ENCODE measurements at regions not wholly inside any gene's neighbourhood (a gene's known extent, or its start where the extent isn't known, plus 50 kb on each side); places are given as distances from the start of the nearest gene placed in this dataset.

DNA sequence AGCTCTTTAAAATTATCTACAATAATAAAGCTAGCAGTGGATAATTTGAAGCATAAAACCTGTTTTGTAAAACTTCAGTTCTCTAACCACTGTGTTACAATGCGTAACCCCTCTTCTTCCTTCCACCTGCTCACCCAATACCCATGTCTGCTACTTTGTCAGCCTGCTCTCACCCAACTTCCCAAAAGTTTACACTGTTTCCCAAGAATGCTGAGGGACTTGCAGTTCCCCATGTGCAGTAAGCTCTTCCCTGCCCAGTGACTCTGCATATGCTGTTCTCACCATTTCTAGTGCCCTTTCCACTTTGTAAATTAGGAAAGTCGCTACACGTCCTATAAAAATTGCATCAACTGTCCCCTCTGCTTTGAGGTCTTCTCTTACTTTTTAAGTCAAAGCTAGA, 315.9 kb upstream of the SEMA6D start:
- POLR2A ChIA-PET = no interaction called here
- H3K27ac ChIP-seq (ENCODE audit: insufficient read depth in 1 of 2, low read depth in 1 of 2, low read length in 2 of 2, poor library complexity in 1 of 2, severe bottlenecking in 2 of 2) = no peak overlapping the region
- H3K27me3 ChIP-seq (replicated peaks in 2 of 5; ENCODE audit: control insufficient read depth in 4 of 5, insufficient read depth in 5 of 5, low read length in 4 of 5) = no peaks in the 10 kb centered on the region
- no peaks in the 10 kb centered on the region for H3K9me3 ChIP-seq (ENCODE audit: control extremely low read depth in 1 of 5, control insufficient read depth in 4 of 5, insufficient read depth in 2 of 5, low read depth in 1 of 5, low read length in 4 of 5)
- CTCF ChIA-PET = interaction anchor here (1.4 kb wide), 1 partner anchor 8 kb away, joined by 5 read pairs; no protein-coding TSS in a partner anchor
- H3K36me3 ChIP-seq (ENCODE audit: control insufficient read depth in 4 of 4, insufficient read depth in 4 of 4, low read length in 3 of 4) = no peaks in the 10 kb centered on the region
- H3K4me3 ChIP-seq (ENCODE audit: control insufficient read depth in 1 of 7, extremely low read depth in 1 of 7, insufficient read depth in 4 of 7, low read depth in 2 of 7, low read length in 6 of 7) = no peak overlapping the region
- WGBS (ENCODE audit: insufficient coverage) = 89% methylated on average over 3 of the region's 3 CpGs
- DNase-seq = no peak
- no peaks in the 10 kb centered on the region for H3K4me1 ChIP-seq (ENCODE audit: control extremely low read depth in 1 of 4, control insufficient read depth in 4 of 4, insufficient read depth in 4 of 4, low read length in 3 of 4)

- H3K4me3 ChIP-seq (ENCODE audit: control insufficient read depth in 1 of 7, extremely low read depth in 1 of 7, insufficient read depth in 4 of 7, low read depth in 2 of 7, low read length in 6 of 7) = no peak overlapping the region
- no peaks in the 10 kb centered on the region for H3K36me3 ChIP-seq (ENCODE audit: control insufficient read depth in 4 of 4, insufficient read depth in 4 of 4, low read length in 3 of 4)
- H3K27ac ChIP-seq (ENCODE audit: insufficient read depth in 1 of 2, low read depth in 1 of 2, low read length in 2 of 2, poor library complexity in 1 of 2, severe bottlenecking in 2 of 2) = no peak overlapping the region
- no peak for DNase-seq
- POLR2A ChIA-PET = no interaction called here
- H3K27me3 ChIP-seq (replicated peaks in 2 of 5; ENCODE audit: control insufficient read depth in 4 of 5, insufficient read depth in 5 of 5, low read length in 4 of 5) = no peaks in the 10 kb centered on the region
- H3K4me1 ChIP-seq (ENCODE audit: control extremely low read depth in 1 of 4, control insufficient read depth in 4 of 4, insufficient read depth in 4 of 4, low read length in 3 of 4) = no peaks in the 10 kb centered on the region
- no peaks in the 10 kb centered on the region for H3K9me3 ChIP-seq (ENCODE audit: control extremely low read depth in 1 of 5, control insufficient read depth in 4 of 5, insufficient read depth in 2 of 5, low read depth in 1 of 5, low read length in 4 of 5)
- 100% methylated on average over 1 of the region's 1 CpG for WGBS (ENCODE audit: insufficient coverage)
- CTCF ChIA-PET = no interaction called here
These were observed 314.5 kb upstream of the SEMA6D start for GRCh38 chr15:47402829-47403228.

DNA sequence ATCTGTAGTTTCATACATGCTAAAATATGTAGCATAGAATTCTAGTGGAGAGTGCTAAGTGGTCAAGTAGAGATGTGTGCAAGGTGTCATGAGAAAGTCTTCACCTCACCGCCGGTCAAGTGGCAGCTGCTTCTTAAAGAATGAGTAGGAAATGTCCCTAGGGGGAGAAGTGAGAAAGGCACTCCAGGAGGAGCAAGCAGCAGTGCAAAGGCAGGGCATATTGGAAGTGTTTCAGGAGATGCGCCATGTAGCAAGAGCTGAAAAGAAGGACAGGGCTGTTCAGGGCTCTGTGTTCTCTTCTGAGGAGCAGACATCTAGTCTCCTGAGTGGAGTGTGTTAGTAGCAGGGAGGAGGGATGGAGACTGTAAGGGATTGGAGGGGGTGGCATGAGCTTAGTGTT, 312.4 kb upstream of the SEMA6D start:
- Histone ChIP-seq H3K27me3 (replicated peaks in 2 of 5; ENCODE audit: control insufficient read depth in 4 of 5, insufficient read depth in 5 of 5, low read length in 4 of 5) (no peaks in the 10 kb centered on the region), H3K4me1 (ENCODE audit: control extremely low read depth in 1 of 4, control insufficient read depth in 4 of 4, insufficient read depth in 4 of 4, low read length in 3 of 4) (no peaks in the 10 kb centered on the region), H3K36me3 (ENCODE audit: control insufficient read depth in 4 of 4, insufficient read depth in 4 of 4, low read length in 3 of 4) (no peaks in the 10 kb centered on the region), H3K9me3 (ENCODE audit: control extremely low read depth in 1 of 5, control insufficient read depth in 4 of 5, insufficient read depth in 2 of 5, low read depth in 1 of 5, low read length in 4 of 5) (no peaks in the 10 kb centered on the region), H3K4me3 (ENCODE audit: control insufficient read depth in 1 of 7, extremely low read depth in 1 of 7, insufficient read depth in 4 of 7, low read depth in 2 of 7, low read length in 6 of 7) (no peak overlapping the region), H3K27ac (ENCODE audit: insufficient read depth in 1 of 2, low read depth in 1 of 2, low read length in 2 of 2, poor library complexity in 1 of 2, severe bottlenecking in 2 of 2) (no peak overlapping the region)
- ChIA-PET CTCF (no interaction called here), POLR2A (no interaction called here)
- WGBS (ENCODE audit: insufficient coverage) = 94% methylated on average over 3 of the region's 3 CpGs
- no peak for DNase-seq

DNA sequence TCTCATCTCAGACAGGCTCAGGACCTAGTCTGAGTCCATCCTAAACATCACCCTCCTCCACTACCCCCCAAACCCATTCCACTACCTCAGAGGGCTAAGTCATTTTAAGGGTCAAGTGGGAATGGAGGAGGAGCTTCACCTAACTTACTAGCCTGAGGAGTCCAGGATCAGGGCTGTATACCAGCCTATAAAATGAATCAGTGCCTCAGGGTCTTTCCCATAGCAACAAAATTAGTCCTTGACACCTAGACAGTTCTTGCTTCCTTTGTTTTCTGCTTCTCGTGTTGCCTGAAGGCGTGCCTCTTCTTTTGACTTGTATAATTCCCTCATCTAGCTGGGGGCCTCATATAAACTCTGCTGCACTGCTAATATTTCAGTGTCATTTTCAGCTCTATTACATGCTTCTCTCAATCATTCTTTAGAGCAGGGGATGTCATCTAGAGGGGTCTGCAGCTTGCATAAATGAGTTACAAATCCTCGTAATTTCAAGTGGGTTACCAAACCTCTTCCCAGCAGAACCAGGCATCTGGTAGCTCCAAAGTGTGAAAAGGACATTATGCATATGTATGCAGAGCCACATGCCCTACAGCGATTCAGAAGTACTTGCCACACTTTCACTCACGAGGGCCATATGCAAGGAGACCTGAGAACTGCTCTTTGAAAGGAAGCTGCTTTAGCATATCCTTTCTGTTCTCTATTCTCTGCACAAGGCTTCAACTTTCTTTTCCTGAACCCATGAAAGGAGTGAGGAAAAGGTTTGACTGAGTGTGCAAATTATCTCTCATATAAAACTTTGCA, 311.7 kb upstream of the SEMA6D start:
- ChIA-PET CTCF (interaction anchor here (0.9 kb wide), 1 partner anchor 14 kb away, joined by 3 read pairs; no protein-coding TSS in a partner anchor), POLR2A (no interaction called here)
- no peak overlapping the region for H3K4me3 ChIP-seq (ENCODE audit: control insufficient read depth in 1 of 7, extremely low read depth in 1 of 7, insufficient read depth in 4 of 7, low read depth in 2 of 7, low read length in 6 of 7)
- no peaks in the 10 kb centered on the region for H3K36me3 ChIP-seq (ENCODE audit: control insufficient read depth in 4 of 4, insufficient read depth in 4 of 4, low read length in 3 of 4)
- H3K27ac ChIP-seq (ENCODE audit: insufficient read depth in 1 of 2, low read depth in 1 of 2, low read length in 2 of 2, poor library complexity in 1 of 2, severe bottlenecking in 2 of 2) = no peak overlapping the region
- 97% methylated on average over 4 of the region's 5 CpGs for WGBS (ENCODE audit: insufficient coverage)
- no peaks in the 10 kb centered on the region for H3K9me3 ChIP-seq (ENCODE audit: control extremely low read depth in 1 of 5, control insufficient read depth in 4 of 5, insufficient read depth in 2 of 5, low read depth in 1 of 5, low read length in 4 of 5)
- H3K4me1 ChIP-seq (ENCODE audit: control extremely low read depth in 1 of 4, control insufficient read depth in 4 of 4, insufficient read depth in 4 of 4, low read length in 3 of 4) = peaks cover 0 to 2% (median 0%) of the 10 kb centered on the region in 4 experiments
- no peaks in the 10 kb centered on the region for H3K27me3 ChIP-seq (replicated peaks in 2 of 5; ENCODE audit: control insufficient read depth in 4 of 5, insufficient read depth in 5 of 5, low read length in 4 of 5)
- DNase-seq = no peak

DNA sequence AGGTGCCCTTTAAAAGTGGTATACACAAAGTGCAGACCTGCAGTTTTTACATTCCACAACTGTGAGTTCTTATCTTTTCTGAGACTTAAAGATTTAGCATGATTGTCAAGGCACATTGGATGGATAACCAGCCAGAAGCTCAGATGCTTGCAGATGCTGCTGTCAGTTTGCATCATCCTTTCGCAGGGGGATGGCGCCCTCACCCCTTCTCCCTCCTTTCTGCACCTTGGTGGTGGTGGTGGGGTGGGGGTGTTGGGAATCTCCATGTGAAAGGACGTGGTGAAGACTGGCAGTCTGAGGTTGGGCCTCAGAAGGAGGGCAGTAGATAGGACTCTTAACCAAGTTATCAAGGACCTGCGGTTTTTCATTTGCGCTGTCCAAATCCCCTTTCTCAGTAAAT, 309.6 kb upstream of the SEMA6D start:
- DNase-seq = no peak
- H3K4me3 ChIP-seq (ENCODE audit: control insufficient read depth in 1 of 7, extremely low read depth in 1 of 7, insufficient read depth in 4 of 7, low read depth in 2 of 7, low read length in 6 of 7) = no peak overlapping the region
- H3K36me3 ChIP-seq (ENCODE audit: control insufficient read depth in 4 of 4, insufficient read depth in 4 of 4, low read length in 3 of 4) = no peaks in the 10 kb centered on the region
- peaks cover 0 to 2% (median 0%) of the 10 kb centered on the region in 4 experiments for H3K4me1 ChIP-seq (ENCODE audit: control extremely low read depth in 1 of 4, control insufficient read depth in 4 of 4, insufficient read depth in 4 of 4, low read length in 3 of 4)
- H3K27ac ChIP-seq (ENCODE audit: insufficient read depth in 1 of 2, low read depth in 1 of 2, low read length in 2 of 2, poor library complexity in 1 of 2, severe bottlenecking in 2 of 2) = no peak overlapping the region
- ChIA-PET CTCF (no interaction called here), POLR2A (no interaction called here)
- WGBS (ENCODE audit: insufficient coverage) = 100% methylated on average over 1 of the region's 5 CpGs
- H3K27me3 ChIP-seq (replicated peaks in 2 of 5; ENCODE audit: control insufficient read depth in 4 of 5, insufficient read depth in 5 of 5, low read length in 4 of 5) = no peaks in the 10 kb centered on the region
- H3K9me3 ChIP-seq (ENCODE audit: control extremely low read depth in 1 of 5, control insufficient read depth in 4 of 5, insufficient read depth in 2 of 5, low read depth in 1 of 5, low read length in 4 of 5) = no peaks in the 10 kb centered on the region

- H3K4me3 ChIP-seq (ENCODE audit: control insufficient read depth in 1 of 7, extremely low read depth in 1 of 7, insufficient read depth in 4 of 7, low read depth in 2 of 7, low read length in 6 of 7) = no peak overlapping the region
- no peaks in the 10 kb centered on the region for H3K9me3 ChIP-seq (ENCODE audit: control extremely low read depth in 1 of 5, control insufficient read depth in 4 of 5, insufficient read depth in 2 of 5, low read depth in 1 of 5, low read length in 4 of 5)
- H3K36me3 ChIP-seq (ENCODE audit: control insufficient read depth in 4 of 4, insufficient read depth in 4 of 4, low read length in 3 of 4) = no peaks in the 10 kb centered on the region
- ChIA-PET POLR2A (no interaction called here), CTCF (interaction anchor here (1.4 kb wide), 1 partner anchor 8 kb away, joined by 5 read pairs; no protein-coding TSS in a partner anchor)
- 78% methylated on average over 1 of the region's 1 CpG for WGBS (ENCODE audit: insufficient coverage)
- no peak for DNase-seq
- H3K27ac ChIP-seq (ENCODE audit: insufficient read depth in 1 of 2, low read depth in 1 of 2, low read length in 2 of 2, poor library complexity in 1 of 2, severe bottlenecking in 2 of 2) = no peak overlapping the region
- no peaks in the 10 kb centered on the region for H3K27me3 ChIP-seq (replicated peaks in 2 of 5; ENCODE audit: control insufficient read depth in 4 of 5, insufficient read depth in 5 of 5, low read length in 4 of 5)
- peaks cover 0 to 2% (median 0%) of the 10 kb centered on the region in 4 experiments for H3K4me1 ChIP-seq (ENCODE audit: control extremely low read depth in 1 of 4, control insufficient read depth in 4 of 4, insufficient read depth in 4 of 4, low read length in 3 of 4)
These were observed 308.3 kb upstream of the SEMA6D start for GRCh38 chr15:47409038-47409437.

DNA sequence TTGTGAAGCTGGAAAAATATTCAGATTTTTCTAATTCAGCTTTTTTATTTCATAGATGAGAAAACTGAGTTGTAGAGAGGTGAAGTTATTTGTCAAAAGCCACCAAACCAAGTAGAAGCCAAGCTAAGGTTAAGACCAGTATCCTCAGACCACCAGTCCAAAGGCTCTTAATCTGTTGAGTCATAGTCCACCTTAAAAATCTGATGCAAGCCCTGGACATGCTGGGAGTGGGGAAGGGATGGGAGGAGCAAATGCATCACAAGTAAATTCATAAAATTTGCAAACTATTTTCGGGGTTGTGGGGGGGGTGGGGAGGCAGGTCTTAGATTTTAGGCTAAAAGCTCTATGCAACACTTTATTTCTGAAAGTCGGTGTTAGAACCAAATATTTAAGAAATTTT, 307.7 kb upstream of the SEMA6D start:
- POLR2A ChIA-PET = no interaction called here
- CTCF ChIA-PET = interaction anchor here (1.4 kb wide), 1 partner anchor 9 kb away, joined by 5 read pairs; no protein-coding TSS in a partner anchor

More for the DNA sequence above, 307.7 kb upstream of the SEMA6D start:
- no peaks in the 10 kb centered on the region for H3K36me3 ChIP-seq (ENCODE audit: control insufficient read depth in 4 of 4, insufficient read depth in 4 of 4, low read length in 3 of 4)
- H3K27me3 ChIP-seq (replicated peaks in 2 of 5; ENCODE audit: control insufficient read depth in 4 of 5, insufficient read depth in 5 of 5, low read length in 4 of 5) = no peaks in the 10 kb centered on the region
- no peaks in the 10 kb centered on the region for H3K9me3 ChIP-seq (ENCODE audit: control extremely low read depth in 1 of 5, control insufficient read depth in 4 of 5, insufficient read depth in 2 of 5, low read depth in 1 of 5, low read length in 4 of 5)
- H3K27ac ChIP-seq (ENCODE audit: insufficient read depth in 1 of 2, low read depth in 1 of 2, low read length in 2 of 2, poor library complexity in 1 of 2, severe bottlenecking in 2 of 2) = no peak overlapping the region
- 94% methylated on average over 2 of the region's 2 CpGs for WGBS (ENCODE audit: insufficient coverage)
- no peak for DNase-seq
- H3K4me3 ChIP-seq (ENCODE audit: control insufficient read depth in 1 of 7, extremely low read depth in 1 of 7, insufficient read depth in 4 of 7, low read depth in 2 of 7, low read length in 6 of 7) = no peak overlapping the region
- peaks cover 0 to 2% (median 0%) of the 10 kb centered on the region in 4 experiments for H3K4me1 ChIP-seq (ENCODE audit: control extremely low read depth in 1 of 4, control insufficient read depth in 4 of 4, insufficient read depth in 4 of 4, low read length in 3 of 4)

Measured in common myeloid progenitor, CD34-positive (primary cell).